ENCODE measurements at regions not wholly inside any gene's neighbourhood (a gene's known extent, or its start where the extent isn't known, plus 50 kb on each side); places are given as distances from the start of the nearest gene placed in this dataset.

DNA sequence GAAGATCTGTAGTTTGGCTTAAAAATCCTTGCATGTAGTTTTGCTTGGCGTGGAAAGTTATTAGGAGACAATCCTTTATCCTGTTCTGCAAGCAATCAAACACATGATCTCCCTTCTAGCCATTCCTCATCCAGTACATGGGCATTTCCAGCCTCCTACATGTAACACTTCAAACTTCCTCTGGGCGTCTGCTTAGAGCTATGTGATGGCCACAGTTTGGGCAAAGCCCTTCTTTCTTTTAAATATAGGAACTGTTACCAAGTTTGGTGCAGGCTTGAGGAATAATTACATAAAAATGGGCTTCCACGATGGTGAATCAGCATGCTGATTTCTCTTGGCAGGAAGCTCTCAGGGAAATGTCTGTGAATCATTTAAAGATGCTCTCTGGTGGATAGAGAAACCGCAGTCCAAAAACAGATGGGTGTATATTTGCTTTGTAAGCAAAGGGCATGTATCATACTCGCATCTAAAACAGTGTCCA lies 176.9 kb upstream of the FMN2 start:
- TF ChIP-seq, protein P1, sequence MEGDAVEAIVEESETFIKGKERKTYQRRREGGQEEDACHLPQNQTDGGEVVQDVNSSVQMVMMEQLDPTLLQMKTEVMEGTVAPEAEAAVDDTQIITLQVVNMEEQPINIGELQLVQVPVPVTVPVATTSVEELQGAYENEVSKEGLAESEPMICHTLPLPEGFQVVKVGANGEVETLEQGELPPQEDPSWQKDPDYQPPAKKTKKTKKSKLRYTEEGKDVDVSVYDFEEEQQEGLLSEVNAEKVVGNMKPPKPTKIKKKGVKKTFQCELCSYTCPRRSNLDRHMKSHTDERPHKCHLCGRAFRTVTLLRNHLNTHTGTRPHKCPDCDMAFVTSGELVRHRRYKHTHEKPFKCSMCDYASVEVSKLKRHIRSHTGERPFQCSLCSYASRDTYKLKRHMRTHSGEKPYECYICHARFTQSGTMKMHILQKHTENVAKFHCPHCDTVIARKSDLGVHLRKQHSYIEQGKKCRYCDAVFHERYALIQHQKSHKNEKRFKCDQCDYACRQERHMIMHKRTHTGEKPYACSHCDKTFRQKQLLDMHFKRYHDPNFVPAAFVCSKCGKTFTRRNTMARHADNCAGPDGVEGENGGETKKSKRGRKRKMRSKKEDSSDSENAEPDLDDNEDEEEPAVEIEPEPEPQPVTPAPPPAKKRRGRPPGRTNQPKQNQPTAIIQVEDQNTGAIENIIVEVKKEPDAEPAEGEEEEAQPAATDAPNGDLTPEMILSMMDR (IDR thresholded peaks at IDR 0.05; ENCODE audit: low read depth, low read length) = no peak
- TF ChIP-seq POLR2A (IDR thresholded peaks at IDR 0.05; ENCODE audit: extremely low read depth, insufficient read length) = no peak
- TF ChIP-seq MYC (IDR thresholded peaks at IDR 0.05; ENCODE audit: low read depth, low read length) = no peak
- TF ChIP-seq MAX (IDR thresholded peaks at IDR 0.05; ENCODE audit: low read depth, low read length) = no peak
